H54 (cell line): ENCODE measurements at regions not wholly inside any gene's neighbourhood (a gene's known extent, or its start where the extent isn't known, plus 50 kb on each side); places are given as distances from the start of the nearest gene placed in this dataset.

Source experiments
- DNase-seq: peaks from one replicate; pipeline ENCODE4 v3.0.0; 2011; ENCODE audit warnings: low spot score, mixed read lengths; ENCODE audit not compliant: insufficient read length
- FAIRE-seq: peaks from 3 replicates; lab custom pipeline; 2011; peaks lifted over from hg19 to GRCh38; lab: Jason Lieb, UNC
- POLR2A ChIP-seq: IDR thresholded peaks from 2 replicates; pipeline ENCODE4 v1.6.1; 2011; ENCODE audit warnings: low read depth, mild to moderate bottlenecking, low read length

- no peak for DNase-seq
- FAIRE-seq = no peak
- no peak for TF ChIP-seq POLR2A
These were observed 358.5 kb upstream of the RBMS3 start for GRCh38 chr3:28922376-28922775.

DNA sequence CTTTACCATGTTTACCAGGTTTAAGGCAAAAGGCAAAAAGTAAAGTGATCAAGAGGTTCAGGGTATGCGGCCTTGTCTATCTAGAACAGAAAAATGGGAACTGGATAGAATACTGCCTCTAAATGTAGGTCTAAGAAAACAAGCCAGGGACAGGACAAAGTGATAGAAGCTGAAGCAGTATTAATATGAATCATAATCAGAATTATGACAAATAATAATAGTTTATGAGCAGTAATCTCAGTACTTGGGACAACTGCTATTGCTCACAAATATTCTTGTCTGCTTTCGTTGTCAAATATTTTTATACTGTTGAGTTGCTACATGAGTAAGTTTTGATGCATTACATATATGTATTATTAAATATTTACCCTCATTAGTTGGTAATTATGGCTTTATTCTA, 356.9 kb upstream of the RBMS3 start:
- no peak for DNase-seq
- no peak for TF ChIP-seq POLR2A
- no peak for FAIRE-seq

DNA sequence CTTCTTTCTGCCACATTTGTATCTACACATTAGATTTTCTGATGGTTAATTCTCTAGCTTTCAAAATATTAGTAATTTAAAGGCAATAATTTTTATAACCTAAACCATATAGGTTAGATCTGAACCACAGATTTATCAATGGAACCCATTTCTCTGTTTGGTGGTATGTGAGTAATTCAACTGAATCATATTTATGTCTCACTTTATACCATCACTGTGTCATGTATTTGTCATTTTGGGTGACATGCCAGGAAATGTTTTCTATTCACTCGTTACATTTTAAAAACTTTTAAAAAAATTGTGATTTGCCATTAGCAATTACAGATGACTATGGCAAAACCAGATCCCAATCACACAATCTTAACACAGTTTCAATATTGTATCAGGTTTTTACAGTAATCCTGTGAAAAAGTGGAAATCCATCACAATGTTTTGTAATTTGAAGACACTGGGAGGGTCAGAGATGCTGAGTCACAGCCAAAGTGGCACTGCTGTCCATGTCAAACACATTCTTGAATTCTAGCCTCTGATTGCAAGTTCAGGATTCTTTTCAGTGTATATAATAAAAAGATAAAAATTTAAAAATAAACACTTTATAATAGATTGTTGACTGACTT, 356.0 kb upstream of the RBMS3 start:
- DNase-seq (no peak), FAIRE-seq (peak; percentile 48)
- no peak for TF ChIP-seq POLR2A

DNA sequence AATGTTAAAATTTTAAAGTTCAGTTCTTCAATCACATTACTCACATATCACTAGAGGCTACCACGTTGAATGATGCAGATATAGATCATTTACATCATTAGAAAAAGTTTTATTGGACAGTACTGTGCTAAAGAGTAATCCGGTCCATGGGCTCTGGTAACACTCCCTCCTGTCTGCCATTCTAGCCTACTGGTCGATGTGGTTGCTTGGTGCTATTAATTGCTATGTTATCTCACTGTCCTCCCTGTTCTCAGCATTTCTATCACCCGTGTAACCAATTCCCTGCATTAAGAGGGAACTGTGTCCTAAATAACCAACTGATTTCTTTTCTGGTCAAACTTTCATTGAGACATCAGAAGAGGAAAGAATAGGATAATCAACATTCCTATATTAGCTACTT, 347.5 kb upstream of the RBMS3 start:
- DNase-seq = no peak
- no peak for FAIRE-seq
- no peak for TF ChIP-seq POLR2A

GRCh38 chr3:28934126-28934813, 346.6 kb upstream of the RBMS3 start:
- FAIRE-seq (no peak), DNase-seq (no peak)
- TF ChIP-seq POLR2A = no peak

DNA sequence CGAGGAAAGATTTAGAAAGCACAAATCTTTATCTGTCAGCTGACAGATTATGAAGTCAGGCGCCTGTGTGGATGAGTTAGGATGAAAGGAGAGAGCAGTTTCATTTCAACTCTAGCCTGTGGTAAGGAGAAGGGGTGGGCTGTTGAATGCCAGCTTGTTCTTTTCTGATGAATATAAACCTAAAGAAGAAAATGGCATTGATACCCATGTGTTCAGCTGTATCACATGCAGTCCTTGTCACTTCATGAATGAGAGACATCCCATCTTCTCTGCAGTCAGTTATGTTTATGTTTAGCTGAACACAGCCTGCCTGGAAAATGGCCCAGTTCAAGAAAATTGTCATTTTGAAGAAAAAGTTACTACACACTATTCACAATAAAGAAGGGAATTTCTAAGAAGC, 345.7 kb upstream of the RBMS3 start:
- DNase-seq (no peak), FAIRE-seq (peak; percentile 41)

DNA sequence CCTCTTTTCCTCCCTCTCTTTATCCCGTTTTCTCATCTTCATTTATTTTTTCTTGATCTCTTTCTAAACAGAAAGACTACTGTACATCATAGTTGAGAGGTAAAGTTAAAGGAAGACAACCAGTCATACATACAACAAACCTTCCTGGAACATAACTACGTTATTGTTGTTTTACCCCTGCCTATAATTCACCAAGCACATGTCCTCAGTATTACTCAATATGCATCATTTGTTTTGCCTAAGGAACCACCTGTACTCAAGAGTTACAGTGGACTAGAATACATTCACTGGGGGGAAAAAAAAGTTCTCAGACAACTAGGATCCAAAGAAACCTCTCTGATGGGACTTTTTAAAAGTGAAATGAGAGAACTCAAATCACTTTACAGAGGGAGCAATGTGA, 344.7 kb upstream of the RBMS3 start:
- no peak for TF ChIP-seq POLR2A
- no peak for FAIRE-seq
- no peak for DNase-seq

More for the DNA sequence above, 345.7 kb upstream of the RBMS3 start:
- TF ChIP-seq POLR2A = no peak

GRCh38 chr3:28940530-28940929, 340.3 kb upstream of the RBMS3 start:
- no peak for DNase-seq
- FAIRE-seq = peak; percentile 93
- no peak for TF ChIP-seq POLR2A

DNA sequence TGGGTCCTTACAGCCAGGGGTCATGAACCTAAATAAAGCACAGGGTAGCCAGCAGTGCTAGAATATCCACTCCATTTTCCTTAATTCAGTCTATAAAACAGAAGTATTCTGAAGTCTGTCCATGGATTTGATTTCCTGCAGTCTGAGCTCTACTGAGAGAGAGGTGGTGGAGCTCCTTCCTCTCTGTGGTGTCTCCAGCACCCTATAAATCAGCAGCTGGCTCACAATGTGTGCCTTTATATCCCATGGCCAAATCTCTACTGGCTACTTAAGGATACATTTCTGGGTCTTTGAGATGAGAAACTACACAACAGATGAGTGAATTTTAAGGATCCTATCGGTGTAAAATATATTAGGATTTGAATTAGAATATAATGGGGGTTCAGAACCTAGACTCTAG, 339.9 kb upstream of the RBMS3 start:
- no peak for FAIRE-seq
- DNase-seq = no peak
- TF ChIP-seq POLR2A = no peak

GRCh38 chr3:28947061-28947460, 333.8 kb upstream of the RBMS3 start:
- DNase-seq (no peak), FAIRE-seq (no peak)
- TF ChIP-seq POLR2A = no peak

GRCh38 chr3:28947751-28948150, 333.1 kb upstream of the RBMS3 start:
- TF ChIP-seq POLR2A = no peak
- FAIRE-seq (no peak), DNase-seq (no peak)

DNA sequence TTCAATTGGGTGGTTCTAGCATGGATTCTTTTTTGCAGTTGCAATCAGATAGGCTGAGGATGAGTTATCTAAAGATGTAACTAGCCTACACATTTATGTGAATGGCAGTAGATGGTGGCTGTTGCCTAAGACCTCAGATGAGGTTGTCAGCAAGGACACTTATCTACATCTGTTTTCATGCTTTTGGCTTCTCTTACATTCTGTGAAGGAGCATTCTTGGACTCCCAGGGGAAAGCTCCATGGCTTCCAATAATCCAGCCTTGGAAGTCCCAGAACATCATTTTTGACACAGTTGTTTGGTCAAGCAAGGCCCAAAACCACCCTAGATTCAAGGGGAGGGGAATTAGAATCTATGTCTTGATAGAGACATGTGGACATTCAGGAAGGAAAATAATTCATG, 332.2 kb upstream of the RBMS3 start:
- DNase-seq (no peak), FAIRE-seq (no peak)

DNA sequence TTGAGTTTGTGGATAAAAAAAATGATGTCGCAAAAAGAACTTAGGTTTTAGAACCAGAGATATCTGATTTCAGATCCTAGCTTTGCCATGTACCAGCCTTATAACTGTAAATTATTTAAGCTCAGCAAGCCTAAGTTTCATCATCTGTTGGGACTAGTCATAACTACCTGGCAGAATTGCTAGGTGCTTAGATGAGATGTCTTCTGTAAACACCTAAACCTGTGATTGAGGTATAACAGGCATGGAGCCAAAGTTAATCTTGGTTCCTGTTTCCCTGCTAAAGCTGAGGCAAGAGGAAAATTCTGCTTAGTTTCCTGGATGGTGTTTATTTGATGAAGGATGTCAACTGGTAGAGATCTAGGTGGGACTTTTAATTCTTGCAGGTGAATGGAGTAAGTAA, 331.3 kb upstream of the RBMS3 start:
- TF ChIP-seq POLR2A = no peak
- FAIRE-seq = no peak
- DNase-seq = no peak

More for the DNA sequence above, 332.2 kb upstream of the RBMS3 start:
- TF ChIP-seq POLR2A = no peak

- no peak for TF ChIP-seq POLR2A
- FAIRE-seq (no peak), DNase-seq (no peak)
These were observed 330.3 kb upstream of the RBMS3 start for GRCh38 chr3:28950614-28951013.
